ENCODE measurements at regions not wholly inside any gene's neighbourhood (a gene's known extent, or its start where the extent isn't known, plus 50 kb on each side); places are given as distances from the start of the nearest gene placed in this dataset.
A peak's percentile ranks its signal among the peaks of the same experiment; 100 is the strongest.

- Mint-ChIP-seq H3K9me3 (no peaks in the 10 kb centered on the region), H3K27ac (no peak overlapping the region)
Measured at GRCh38 chr5:117461966-117462365, 887.3 kb upstream of the SEMA6A start.

GRCh38 chr5:117461403-117461802, 886.8 kb upstream of the SEMA6A start:
- Mint-ChIP-seq H3K27ac (no peak overlapping the region), H3K4me3 (no peak overlapping the region), H3K27me3 (no peaks in the 10 kb centered on the region), H3K9me3 (no peaks in the 10 kb centered on the region), H3K4me1 (no peaks in the 10 kb centered on the region)
- DNase-seq (no peak), ATAC-seq (no peak)

More at GRCh38 chr5:117461966-117462365, 887.3 kb upstream of the SEMA6A start:
- Mint-ChIP-seq H3K27me3 (no peaks in the 10 kb centered on the region), H3K4me3 (no peak overlapping the region), H3K4me1 (no peaks in the 10 kb centered on the region)
- DNase-seq (no peak), ATAC-seq (no peak)

- H3K9me3 Mint-ChIP-seq = no peaks in the 10 kb centered on the region
- peaks cover 10% of the 10 kb centered on the region for H3K4me1 Mint-ChIP-seq
- no peak for DNase-seq
- H3K27ac Mint-ChIP-seq = no peak overlapping the region
- no peak overlapping the region for H3K4me3 Mint-ChIP-seq
- H3K27me3 Mint-ChIP-seq = peaks cover 14% of the 10 kb centered on the region
- no peak for ATAC-seq
Measured at GRCh38 chr5:117457656-117458055, 883.0 kb upstream of the SEMA6A start.

GRCh38 chr5:117456866-117457470, 882.3 kb upstream of the SEMA6A start:
- Mint-ChIP-seq H3K4me1 (peaks cover 10% of the 10 kb centered on the region), H3K27me3 (peaks cover 14% of the 10 kb centered on the region)

GRCh38 chr5:117455236-117456233, 880.9 kb upstream of the SEMA6A start:
- ATAC-seq (peak; percentile 52), DNase-seq (no peak)
- H3K4me1 Mint-ChIP-seq = peaks cover 10% of the 10 kb centered on the region
- H3K4me3 Mint-ChIP-seq = peak overlapping the region; percentile 44 to 66
- peak overlapping the region in 1 of 2 donors; percentile 9 for H3K27ac Mint-ChIP-seq
- H3K27me3 Mint-ChIP-seq = peaks cover 14% of the 10 kb centered on the region
- H3K9me3 Mint-ChIP-seq = no peaks in the 10 kb centered on the region

More at GRCh38 chr5:117456866-117457470, 882.3 kb upstream of the SEMA6A start:
- DNase-seq = no peak
- H3K27ac Mint-ChIP-seq = no peak overlapping the region
- no peaks in the 10 kb centered on the region for H3K9me3 Mint-ChIP-seq
- no peak for ATAC-seq
- no peak overlapping the region for H3K4me3 Mint-ChIP-seq

GRCh38 chr5:117454716-117455212, 880.1 kb upstream of the SEMA6A start:
- no peaks in the 10 kb centered on the region for H3K9me3 Mint-ChIP-seq
- ATAC-seq = peak; percentile 78
- no peak overlapping the region for H3K27ac Mint-ChIP-seq
- peak; percentile 48 to 52 for DNase-seq
- H3K4me1 Mint-ChIP-seq = peaks cover 10% of the 10 kb centered on the region
- H3K27me3 Mint-ChIP-seq = peaks cover 14% of the 10 kb centered on the region
- H3K4me3 Mint-ChIP-seq = peak overlapping the region; percentile 44 to 66

- no peak overlapping the region for H3K27ac Mint-ChIP-seq
- no peaks in the 10 kb centered on the region for H3K27me3 Mint-ChIP-seq
- no peak for ATAC-seq
- H3K4me1 Mint-ChIP-seq = no peaks in the 10 kb centered on the region
- H3K9me3 Mint-ChIP-seq = no peaks in the 10 kb centered on the region
- H3K4me3 Mint-ChIP-seq = no peak overlapping the region
- no peak for DNase-seq
Measured at GRCh38 chr5:117436846-117437245, 862.2 kb upstream of the SEMA6A start.

GRCh38 chr5:117435203-117435602, 860.6 kb upstream of the SEMA6A start:
- ATAC-seq = no peak
- H3K4me1 Mint-ChIP-seq = no peaks in the 10 kb centered on the region
- H3K9me3 Mint-ChIP-seq = no peaks in the 10 kb centered on the region
- no peak overlapping the region for H3K4me3 Mint-ChIP-seq
- no peak overlapping the region for H3K27ac Mint-ChIP-seq
- DNase-seq = no peak
- H3K27me3 Mint-ChIP-seq = no peaks in the 10 kb centered on the region

GRCh38 chr5:117434254-117434653, 859.6 kb upstream of the SEMA6A start:
- no peak overlapping the region for H3K4me3 Mint-ChIP-seq
- DNase-seq (no peak), ATAC-seq (no peak)
- no peaks in the 10 kb centered on the region for H3K27me3 Mint-ChIP-seq
- no peak overlapping the region for H3K27ac Mint-ChIP-seq
- H3K9me3 Mint-ChIP-seq = no peaks in the 10 kb centered on the region
- no peaks in the 10 kb centered on the region for H3K4me1 Mint-ChIP-seq

- no peaks in the 10 kb centered on the region for H3K27me3 Mint-ChIP-seq
- no peak overlapping the region for H3K27ac Mint-ChIP-seq
- H3K4me3 Mint-ChIP-seq = no peak overlapping the region
- H3K9me3 Mint-ChIP-seq = no peaks in the 10 kb centered on the region
- H3K4me1 Mint-ChIP-seq = no peaks in the 10 kb centered on the region
- ATAC-seq = no peak
- DNase-seq = no peak
Measured at GRCh38 chr5:117433818-117434217, 859.2 kb upstream of the SEMA6A start.

- DNase-seq = no peak
- ATAC-seq = no peak
- no peaks in the 10 kb centered on the region for H3K9me3 Mint-ChIP-seq
Measured at GRCh38 chr5:117431091-117431490, 856.5 kb upstream of the SEMA6A start.

GRCh38 chr5:117425163-117425562, 850.5 kb upstream of the SEMA6A start:
- Mint-ChIP-seq H3K27ac (no peak overlapping the region), H3K4me1 (no peaks in the 10 kb centered on the region), H3K9me3 (peaks cover 0 to 9% of the 10 kb centered on the region in 2 donors), H3K4me3 (no peak overlapping the region), H3K27me3 (no peaks in the 10 kb centered on the region)
- DNase-seq = no peak
- ATAC-seq = no peak

More at GRCh38 chr5:117431091-117431490, 856.5 kb upstream of the SEMA6A start:
- Mint-ChIP-seq H3K4me3 (no peak overlapping the region), H3K27me3 (no peaks in the 10 kb centered on the region), H3K4me1 (no peaks in the 10 kb centered on the region), H3K27ac (no peak overlapping the region)

GRCh38 chr5:117424559-117424958, 849.9 kb upstream of the SEMA6A start:
- ATAC-seq (no peak), DNase-seq (no peak)
- Mint-ChIP-seq H3K27me3 (no peaks in the 10 kb centered on the region), H3K9me3 (peaks cover 0 to 9% of the 10 kb centered on the region in 2 donors), H3K4me3 (no peak overlapping the region), H3K4me1 (no peaks in the 10 kb centered on the region), H3K27ac (no peak overlapping the region)

GRCh38 chr5:117417501-117417900, 842.9 kb upstream of the SEMA6A start:
- no peaks in the 10 kb centered on the region for H3K4me1 Mint-ChIP-seq
- no peak for DNase-seq
- no peaks in the 10 kb centered on the region for H3K27me3 Mint-ChIP-seq
- H3K4me3 Mint-ChIP-seq = no peak overlapping the region
- H3K27ac Mint-ChIP-seq = no peak overlapping the region
- ATAC-seq = no peak
- peaks cover 0 to 17% of the 10 kb centered on the region in 2 donors for H3K9me3 Mint-ChIP-seq

GRCh38 chr5:117414926-117415325, 840.3 kb upstream of the SEMA6A start:
- DNase-seq = no peak
- ATAC-seq = no peak
- Mint-ChIP-seq H3K4me1 (no peaks in the 10 kb centered on the region), H3K4me3 (no peak overlapping the region), H3K27me3 (no peaks in the 10 kb centered on the region), H3K9me3 (peaks cover 0 to 7% of the 10 kb centered on the region in 2 donors), H3K27ac (no peak overlapping the region)

- H3K9me3 Mint-ChIP-seq = peaks cover 4 to 16% of the 10 kb centered on the region in 2 donors
- ATAC-seq (no peak), DNase-seq (no peak)
- no peaks in the 10 kb centered on the region for H3K27me3 Mint-ChIP-seq
- no peaks in the 10 kb centered on the region for H3K4me1 Mint-ChIP-seq
- H3K27ac Mint-ChIP-seq = no peak overlapping the region
- no peak overlapping the region for H3K4me3 Mint-ChIP-seq
Measured at GRCh38 chr5:117411701-117412100, 837.1 kb upstream of the SEMA6A start.

Measured in stimulated activated naive CD8-positive, alpha-beta T cell treated with anti-CD3 and anti-CD28 coated beads, Interleukin-15, amount 100 ng/mL, for 72 hours (primary cell).